H9 (cell line): ENCODE measurements at regions not wholly inside any gene's neighbourhood (a gene's known extent, or its start where the extent isn't known, plus 50 kb on each side); places are given as distances from the start of the nearest gene placed in this dataset.

Experiments
- DNase-seq: peaks from one replicate; pipeline ENCODE4 v3.0.0-alpha.2; 2017
- H2AFZ ChIP-seq: one replicate; pipeline ENCODE4 v1.6.1; 2013; ENCODE audit warnings: mild to moderate bottlenecking, low read length, control low read depth, moderate library complexity
- H2AK5ac ChIP-seq: 2 replicates; pipeline ENCODE4 v1.6.1; 2013; ENCODE audit warnings: low read length, control low read depth, mixed read lengths; ENCODE audit not compliant: insufficient read length
- H2BK120ac ChIP-seq: one replicate; pipeline ENCODE4 v1.6.1; 2013; ENCODE audit warnings: low read depth, mild to moderate bottlenecking, low read length, control low read depth, inconsistent platforms; ENCODE audit not compliant: poor library complexity, severe bottlenecking
- H2BK12ac ChIP-seq: 2 replicates; pipeline ENCODE4 v1.6.1; 2013; ENCODE audit warnings: low read length, control low read depth, mixed read lengths, low read depth; ENCODE audit not compliant: insufficient read length
- H2BK15ac ChIP-seq: 2 replicates; pipeline ENCODE4 v1.6.1; 2013; ENCODE audit warnings: low read depth, low read length, control low read depth
- H2BK20ac ChIP-seq: one replicate; pipeline ENCODE4 v1.6.1; 2013; ENCODE audit warnings: low read depth, mild to moderate bottlenecking, low read length, control low read depth, inconsistent platforms; ENCODE audit not compliant: poor library complexity, severe bottlenecking
- H2BK5ac ChIP-seq: 2 replicates; pipeline ENCODE4 v1.6.1; 2013; ENCODE audit warnings: low read length, control low read depth, mixed read lengths; ENCODE audit not compliant: insufficient read length
- H3K14ac ChIP-seq: 2 replicates; pipeline ENCODE4 v1.6.1; 2013; ENCODE audit warnings: low read length, control low read depth; ENCODE audit not compliant: insufficient read depth
- H3K18ac ChIP-seq: 2 replicates; pipeline ENCODE4 v1.6.1; 2013; ENCODE audit warnings: low read depth, mild to moderate bottlenecking, mixed read lengths, low read length, control low read depth; ENCODE audit not compliant: insufficient read length
- H3K23ac ChIP-seq: 2 replicates; pipeline ENCODE4 v1.6.1; 2013; ENCODE audit warnings: low read length, control low read depth, mixed read lengths, low read depth; ENCODE audit not compliant: insufficient read length
- H3K23me2 ChIP-seq: 2 replicates; pipeline ENCODE4 v1.6.1; 2013; ENCODE audit warnings: low read depth, mild to moderate bottlenecking, mixed read lengths, low read length, control low read depth; ENCODE audit not compliant: insufficient read length, poor library complexity, severe bottlenecking
- H3K27ac ChIP-seq: 2 replicates; pipeline ENCODE4 v1.5.1; 2013; ENCODE audit warnings: low read length, control low read depth, mixed read lengths, low read depth; ENCODE audit not compliant: insufficient read length
- H3K27me3 ChIP-seq: 2 replicates; pipeline ENCODE4 v1.6.1; 2013; ENCODE audit warnings: low read length, control low read depth, inconsistent platforms; ENCODE audit not compliant: insufficient read depth
- H3K4ac ChIP-seq: 2 replicates; pipeline ENCODE4 v1.6.1; 2013; ENCODE audit warnings: low read depth, mild to moderate bottlenecking, control low read depth, inconsistent platforms, low read length, moderate library complexity
- H3K4me1 ChIP-seq: 2 replicates; pipeline ENCODE4 v1.6.1; 2013; ENCODE audit warnings: low read length, control low read depth, inconsistent platforms; ENCODE audit not compliant: insufficient read depth
- H3K4me2 ChIP-seq: 2 replicates; pipeline ENCODE4 v1.6.1; 2013; ENCODE audit warnings: low read length, control low read depth, mixed read lengths; ENCODE audit not compliant: insufficient read length, insufficient read depth
- H3K56ac ChIP-seq: 2 replicates; pipeline ENCODE4 v1.6.1; 2013; ENCODE audit warnings: low read depth, mild to moderate bottlenecking, mixed read lengths, low read length, control low read depth; ENCODE audit not compliant: insufficient read length
- H3K79me1 ChIP-seq: 2 replicates; pipeline ENCODE4 v1.6.1; 2013; ENCODE audit warnings: low read depth, mild to moderate bottlenecking, moderate library complexity, low read length, control low read depth, inconsistent platforms; ENCODE audit not compliant: insufficient read depth, poor library complexity, severe bottlenecking
- H3K79me2 ChIP-seq: 2 replicates; pipeline ENCODE4 v1.6.1; 2013; ENCODE audit warnings: low read length, control low read depth, inconsistent platforms; ENCODE audit not compliant: insufficient read depth
- H3K9ac ChIP-seq: 2 replicates; pipeline ENCODE4 v1.6.1; 2013; ENCODE audit warnings: low read length, control low read depth, mixed read lengths; ENCODE audit not compliant: insufficient read length; ENCODE audit errors: extremely low read depth
- H3K9me3 ChIP-seq: one replicate; pipeline ENCODE4 v1.6.1; 2013; ENCODE audit warnings: low read depth, low read length, inconsistent platforms; ENCODE audit not compliant: control insufficient read depth
- H3T11ph ChIP-seq: one replicate; pipeline ENCODE4 v1.6.1; 2013; ENCODE audit warnings: mild to moderate bottlenecking, low read length, control low read depth, inconsistent platforms
- H4K20me1 ChIP-seq: one replicate; pipeline ENCODE4 v1.6.1; 2013; ENCODE audit not compliant: control insufficient read depth, insufficient read length, insufficient read depth
- H4K5ac ChIP-seq: 2 replicates; pipeline ENCODE4 v1.6.1; 2013; ENCODE audit warnings: low read depth, mild to moderate bottlenecking, mixed read lengths, low read length, control low read depth; ENCODE audit not compliant: insufficient read length
- H4K8ac ChIP-seq: replicated peaks from 2 replicates; pipeline ENCODE4 v1.6.1; 2013; ENCODE audit warnings: low read length, control low read depth, mixed read lengths, low read depth; ENCODE audit not compliant: insufficient read length
- H4K91ac ChIP-seq: 2 replicates; pipeline ENCODE4 v1.6.1; 2013; ENCODE audit warnings: low read depth, mild to moderate bottlenecking, moderate library complexity, mixed read lengths, low read length, control low read depth; ENCODE audit not compliant: insufficient read length
- H3K27ac Mint-ChIP-seq, 3 experiments: 2 replicates in 2 of 3; 3 replicates in 1 of 3; pipeline ENCODE4 v1.8.0; 2020 to 2021; ENCODE audit warnings: mixed read lengths in 3 of 3, mild to moderate bottlenecking in 1 of 3, moderate library complexity in 1 of 3
- H3K27me3 Mint-ChIP-seq: 2 replicates; pipeline ENCODE4 v1.8.0; 2021; ENCODE audit warnings: low read depth, mild to moderate bottlenecking, moderate library complexity, mixed read lengths
- H3K36me3 Mint-ChIP-seq, 3 experiments: 2 replicates in 2 of 3; 3 replicates in 1 of 3; pipeline ENCODE4 v1.8.0; 2020 to 2021; ENCODE audit warnings: low read depth in 3 of 3, mixed read lengths in 3 of 3; ENCODE audit not compliant: insufficient read depth in 1 of 3
- H3K4me1 Mint-ChIP-seq, 2 experiments: 2 replicates each; pipeline ENCODE4 v1.8.0; 2020; ENCODE audit warnings: mixed read lengths in 2 of 2
- H3K4me3 Mint-ChIP-seq, 2 experiments: 2 replicates in 1 of 2; 3 replicates in 1 of 2; pipeline ENCODE4 v1.8.0; 2020 to 2021; ENCODE audit warnings: mild to moderate bottlenecking in 2 of 2, mixed read lengths in 2 of 2, moderate library complexity in 1 of 2
- H3K9me3 Mint-ChIP-seq, 2 experiments: 2 replicates in 1 of 2; 3 replicates in 1 of 2; pipeline ENCODE4 v1.8.0; 2020; ENCODE audit warnings: mild to moderate bottlenecking in 2 of 2, mixed read lengths in 2 of 2, moderate library complexity in 1 of 2
- CTCF ChIP-seq: fragments of 200-600 bp; sonication (generic); conservative IDR thresholded peaks from 3 replicates; pipeline ENCODE4 v1.8.0; 2021; ENCODE audit warnings: antibody characterized with exemption, mild to moderate bottlenecking
- WGBS: extraction: QIAGEN DNeasy Blood & Tissue Kit; methylation state at CpG from one replicate; pipeline ENCODE4 v1.1.7; 2013; ENCODE audit warnings: missing lambda C conversion rate, low lambda C conversion rate, mixed read lengths; ENCODE audit not compliant: insufficient read length; ENCODE audit errors: extremely low coverage; 5-methylcytosine and 5-hydroxymethylcytosine counted together

DNA sequence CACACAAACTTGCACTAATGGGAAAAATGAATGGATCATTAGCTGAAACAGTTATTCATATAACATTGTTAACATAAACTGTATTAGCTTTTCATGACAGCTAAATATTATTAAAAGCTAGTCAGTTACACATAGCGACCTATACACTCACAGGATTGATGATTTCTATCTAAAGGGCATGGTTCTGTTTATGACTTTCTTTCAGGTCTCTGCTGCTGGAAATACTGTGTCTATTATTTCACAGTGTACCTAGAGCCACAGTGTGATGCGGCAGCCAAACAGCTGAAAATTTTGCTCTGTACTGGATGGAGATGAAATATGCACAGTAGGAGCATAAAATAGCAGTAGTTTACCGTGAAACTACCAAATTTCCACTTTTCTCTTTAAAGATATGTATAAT lies 341.1 kb downstream of the FSCB start:
- H2BK5ac ChIP-seq = no peak overlapping the region
- H3K23ac ChIP-seq = no peak overlapping the region
- H2BK20ac ChIP-seq = no peak overlapping the region
- H3K27me3 ChIP-seq = no peaks in the 10 kb centered on the region
- H3K27ac ChIP-seq = no peak overlapping the region
- H3K4me2 ChIP-seq = no peak overlapping the region
- no peak overlapping the region for H3K27ac Mint-ChIP-seq
- no peak overlapping the region for H4K5ac ChIP-seq
- no CpG with 5 or more reads among the region's 3 CpGs for WGBS
- H3K9ac ChIP-seq = no peak overlapping the region
- H3K36me3 Mint-ChIP-seq = peaks cover 5 to 20% (median 8%) of the 10 kb centered on the region in 3 experiments
- DNase-seq = no peak
- H3K14ac ChIP-seq = no peak overlapping the region
- H2AK5ac ChIP-seq = no peak overlapping the region
- H3K4me1 Mint-ChIP-seq = peaks cover 2 to 5% of the 10 kb centered on the region in 2 experiments; a peak in 1 of 4 replicates
- no peaks in the 10 kb centered on the region for H3K23me2 ChIP-seq
- H2BK120ac ChIP-seq = no peak overlapping the region
- H4K8ac ChIP-seq = no peak overlapping the region
- no peak overlapping the region for H3K56ac ChIP-seq
- no peak overlapping the region for H3K18ac ChIP-seq
- no peaks in the 10 kb centered on the region for H3K9me3 ChIP-seq
- no peaks in the 10 kb centered on the region for H4K20me1 ChIP-seq
- no peaks in the 10 kb centered on the region for H3K79me2 ChIP-seq
- no peak overlapping the region for H3T11ph ChIP-seq
- no peak for TF ChIP-seq CTCF
- H2BK12ac ChIP-seq = no peak overlapping the region
- no peaks in the 10 kb centered on the region for H3K79me1 ChIP-seq
- H3K27me3 Mint-ChIP-seq = no peaks in the 10 kb centered on the region
- no peak overlapping the region for H2BK15ac ChIP-seq
- H3K4me1 ChIP-seq = no peaks in the 10 kb centered on the region
- H4K91ac ChIP-seq = no peak overlapping the region
- H3K4me3 Mint-ChIP-seq = no peak overlapping the region
- no peak overlapping the region for H3K4ac ChIP-seq
- H3K9me3 Mint-ChIP-seq = peaks cover 10 to 12% of the 10 kb centered on the region in 2 experiments
- no peak overlapping the region for H2AFZ ChIP-seq
